ENCODE measurements at regions not wholly inside any gene's neighbourhood (a gene's known extent, or its start where the extent isn't known, plus 50 kb on each side); places are given as distances from the start of the nearest gene placed in this dataset.

DNA sequence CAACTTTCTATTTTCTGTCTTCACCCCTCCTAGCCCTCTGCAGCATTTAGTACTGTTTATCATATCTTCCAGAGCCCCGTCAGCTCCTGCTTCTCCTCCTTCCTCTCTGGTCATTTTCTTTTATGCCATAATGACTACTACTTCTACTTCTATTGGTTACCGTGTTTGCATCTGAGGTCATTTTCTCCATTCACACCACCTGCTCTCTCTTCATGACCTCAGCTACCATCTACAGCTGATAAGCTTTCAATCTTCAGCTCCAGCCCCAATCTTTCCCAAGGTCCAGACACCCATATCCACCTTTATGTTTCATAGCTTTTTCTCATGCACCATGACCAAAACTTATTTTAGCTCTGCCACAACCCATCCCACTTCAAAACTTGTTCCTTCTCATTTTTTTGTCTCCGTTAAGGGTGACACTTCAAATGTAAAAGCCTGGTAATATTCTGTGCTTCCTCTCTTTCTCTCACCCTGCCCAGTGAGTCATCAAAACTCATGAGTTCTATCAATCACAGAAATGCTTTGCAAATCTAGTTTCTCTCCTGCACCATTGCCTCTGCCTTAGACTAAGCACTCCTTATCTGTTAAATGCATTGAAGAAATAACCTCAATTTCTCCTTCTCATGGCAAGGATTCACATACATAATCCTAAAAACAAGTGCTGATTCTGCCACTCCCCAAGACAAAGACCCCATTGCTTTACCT is 71.3 kb upstream of the IQCM start:
- Histone ChIP-seq H3K27ac (no peak overlapping the region), H3K27me3 (ENCODE audit: insufficient read depth, low read depth, severe bottlenecking) (no peaks in the 10 kb centered on the region), H3K4me3 (ENCODE audit: low read depth, low read length) (no peak overlapping the region), H3K36me3 (no peaks in the 10 kb centered on the region), H3K9me3 (ENCODE audit: severe bottlenecking) (no peaks in the 10 kb centered on the region)
- DNase-seq: no peak
- TF ChIP-seq, protein P1, sequence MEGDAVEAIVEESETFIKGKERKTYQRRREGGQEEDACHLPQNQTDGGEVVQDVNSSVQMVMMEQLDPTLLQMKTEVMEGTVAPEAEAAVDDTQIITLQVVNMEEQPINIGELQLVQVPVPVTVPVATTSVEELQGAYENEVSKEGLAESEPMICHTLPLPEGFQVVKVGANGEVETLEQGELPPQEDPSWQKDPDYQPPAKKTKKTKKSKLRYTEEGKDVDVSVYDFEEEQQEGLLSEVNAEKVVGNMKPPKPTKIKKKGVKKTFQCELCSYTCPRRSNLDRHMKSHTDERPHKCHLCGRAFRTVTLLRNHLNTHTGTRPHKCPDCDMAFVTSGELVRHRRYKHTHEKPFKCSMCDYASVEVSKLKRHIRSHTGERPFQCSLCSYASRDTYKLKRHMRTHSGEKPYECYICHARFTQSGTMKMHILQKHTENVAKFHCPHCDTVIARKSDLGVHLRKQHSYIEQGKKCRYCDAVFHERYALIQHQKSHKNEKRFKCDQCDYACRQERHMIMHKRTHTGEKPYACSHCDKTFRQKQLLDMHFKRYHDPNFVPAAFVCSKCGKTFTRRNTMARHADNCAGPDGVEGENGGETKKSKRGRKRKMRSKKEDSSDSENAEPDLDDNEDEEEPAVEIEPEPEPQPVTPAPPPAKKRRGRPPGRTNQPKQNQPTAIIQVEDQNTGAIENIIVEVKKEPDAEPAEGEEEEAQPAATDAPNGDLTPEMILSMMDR (IDR thresholded peaks at IDR 0.05; ENCODE audit: low read depth, low read length): no peak

DNA sequence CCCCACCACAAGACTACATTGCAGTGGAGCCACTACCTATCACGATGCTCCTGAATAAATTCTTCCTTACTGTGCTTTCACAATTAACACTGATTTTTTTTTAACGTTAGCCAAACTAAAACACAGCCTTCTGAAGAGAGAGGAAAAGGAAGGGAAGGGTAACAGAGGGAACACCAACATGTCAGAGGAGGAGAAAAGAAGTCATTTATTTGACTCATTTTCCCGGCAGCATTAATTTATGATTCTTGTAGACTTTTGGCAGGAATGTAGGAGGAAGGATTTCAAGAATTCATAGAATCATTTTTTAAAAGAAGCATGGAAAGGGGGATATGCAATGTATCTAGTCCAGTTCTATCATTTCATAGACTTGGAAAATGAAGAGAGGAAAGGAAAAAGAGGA is 74.3 kb upstream of the IQCM start:
- TF ChIP-seq, protein P1 (IDR thresholded peaks at IDR 0.05; ENCODE audit: low read depth, low read length): no peak
- H3K36me3 ChIP-seq: no peaks in the 10 kb centered on the region

DNA sequence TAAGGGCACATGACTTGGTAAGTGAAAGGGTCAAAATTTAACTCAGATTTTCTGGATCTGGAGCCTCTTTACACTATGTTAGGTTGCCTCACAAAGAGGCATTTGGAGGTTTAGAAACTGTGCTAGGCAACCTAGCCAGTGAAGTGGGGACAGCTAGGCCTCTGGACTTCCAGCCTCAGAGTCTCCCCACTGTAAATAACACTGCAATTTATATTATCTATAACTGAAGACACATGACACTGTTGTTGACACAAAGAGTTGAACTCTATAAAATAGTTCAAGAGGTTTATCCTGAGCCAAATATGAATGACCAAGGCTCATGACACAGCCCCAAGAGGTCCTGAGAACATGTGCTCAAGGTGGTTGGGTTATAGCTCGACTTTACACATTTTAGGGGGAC is 74.9 kb upstream of the IQCM start:
- no peaks in the 10 kb centered on the region for H3K27me3 ChIP-seq (ENCODE audit: insufficient read depth, low read depth, severe bottlenecking)
- DNase-seq: no peak
- no peaks in the 10 kb centered on the region for H3K9me3 ChIP-seq (ENCODE audit: severe bottlenecking)
- no peaks in the 10 kb centered on the region for H3K36me3 ChIP-seq
- no peak overlapping the region for H3K4me3 ChIP-seq (ENCODE audit: low read depth, low read length)
- no peak overlapping the region for H3K27ac ChIP-seq
- TF ChIP-seq, protein P1 (IDR thresholded peaks at IDR 0.05; ENCODE audit: low read depth, low read length): no peak

More for the DNA sequence above, 74.3 kb upstream of the IQCM start:
- no peaks in the 10 kb centered on the region for H3K27me3 ChIP-seq (ENCODE audit: insufficient read depth, low read depth, severe bottlenecking)
- no peak for DNase-seq
- H3K27ac ChIP-seq: no peak overlapping the region
- no peaks in the 10 kb centered on the region for H3K9me3 ChIP-seq (ENCODE audit: severe bottlenecking)
- no peak overlapping the region for H3K4me3 ChIP-seq (ENCODE audit: low read depth, low read length)

DNA sequence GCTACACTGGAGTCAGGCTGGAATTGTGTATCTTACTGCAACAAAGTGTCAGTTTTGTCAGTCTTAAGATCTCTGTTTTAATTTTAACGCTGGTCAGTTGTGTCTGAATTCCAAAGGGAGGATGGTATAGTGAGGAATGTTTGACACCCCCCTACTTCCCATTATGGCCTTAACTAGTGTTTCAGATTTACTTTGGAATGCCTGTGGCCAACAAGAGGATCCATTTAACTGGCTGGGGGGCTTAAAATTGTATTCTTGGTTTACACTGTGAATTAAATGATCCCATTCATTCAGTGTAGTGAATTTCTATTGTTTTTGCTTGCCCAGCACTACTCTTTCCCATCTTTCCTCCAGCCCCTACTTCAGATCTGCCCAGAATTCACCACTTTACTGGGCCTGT is 75.8 kb upstream of the IQCM start:
- H3K27me3 ChIP-seq (ENCODE audit: insufficient read depth, low read depth, severe bottlenecking): no peaks in the 10 kb centered on the region

DNA sequence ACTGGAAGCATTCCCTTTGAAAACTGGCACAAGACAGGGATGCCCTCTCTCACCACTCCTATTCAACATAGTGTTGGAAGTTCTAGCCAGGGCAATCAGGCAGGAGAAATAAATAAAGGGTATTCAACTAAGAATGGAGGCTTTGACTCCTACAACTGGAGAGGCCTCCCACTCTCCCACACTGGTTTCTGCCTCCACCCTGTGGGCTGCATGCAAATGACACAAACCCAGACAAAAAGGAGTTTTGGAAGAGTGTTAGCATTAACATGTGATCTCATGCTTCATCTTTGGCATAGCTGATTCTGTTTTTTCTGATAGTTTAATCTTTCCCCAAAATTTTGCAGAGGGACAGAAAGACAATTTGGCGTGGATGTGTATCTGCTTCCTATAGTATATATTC is 80.8 kb upstream of the IQCM start:
- H3K27ac ChIP-seq: no peak overlapping the region
- no peaks in the 10 kb centered on the region for H3K36me3 ChIP-seq
- peak; percentile 57 for DNase-seq
- H3K27me3 ChIP-seq (ENCODE audit: insufficient read depth, low read depth, severe bottlenecking): no peaks in the 10 kb centered on the region
- no peak overlapping the region for H3K4me3 ChIP-seq (ENCODE audit: low read depth, low read length)
- H3K9me3 ChIP-seq (ENCODE audit: severe bottlenecking): no peaks in the 10 kb centered on the region
- TF ChIP-seq, protein P1 (IDR thresholded peaks at IDR 0.05; ENCODE audit: low read depth, low read length): peak; percentile 74

More for the DNA sequence above, 75.8 kb upstream of the IQCM start:
- no peaks in the 10 kb centered on the region for H3K36me3 ChIP-seq
- DNase-seq: no peak
- no peaks in the 10 kb centered on the region for H3K9me3 ChIP-seq (ENCODE audit: severe bottlenecking)
- TF ChIP-seq, protein P1 (IDR thresholded peaks at IDR 0.05; ENCODE audit: low read depth, low read length): no peak
- no peak overlapping the region for H3K27ac ChIP-seq
- H3K4me3 ChIP-seq (ENCODE audit: low read depth, low read length): no peak overlapping the region

DNA sequence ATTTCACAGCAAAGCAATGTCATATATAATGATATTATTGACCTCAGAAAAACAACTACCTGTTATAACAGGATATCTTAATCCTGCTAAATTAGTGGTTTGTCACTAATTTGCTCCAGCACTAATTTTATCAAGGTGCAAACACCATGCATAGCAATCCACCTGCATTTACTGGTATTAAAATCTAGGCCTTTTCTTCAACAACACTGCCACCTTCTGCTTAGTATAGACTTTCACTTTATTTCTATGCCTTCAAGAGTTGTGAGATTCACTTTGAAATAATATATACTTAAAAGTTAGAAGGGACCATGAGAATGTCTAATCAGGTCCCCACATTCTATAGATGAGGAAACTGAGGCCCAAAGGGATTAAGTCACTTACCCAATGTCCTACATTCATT is 82.1 kb upstream of the IQCM start:
- H3K27ac ChIP-seq: no peak overlapping the region
- H3K36me3 ChIP-seq: no peaks in the 10 kb centered on the region
- no peaks in the 10 kb centered on the region for H3K27me3 ChIP-seq (ENCODE audit: insufficient read depth, low read depth, severe bottlenecking)
- H3K9me3 ChIP-seq (ENCODE audit: severe bottlenecking): no peaks in the 10 kb centered on the region
- H3K4me3 ChIP-seq (ENCODE audit: low read depth, low read length): no peak overlapping the region
- TF ChIP-seq, protein P1 (IDR thresholded peaks at IDR 0.05; ENCODE audit: low read depth, low read length): no peak
- DNase-seq: no peak

Data from WERI-Rb-1 (cell line).